ENCODE measurements at regions not wholly inside any gene's neighbourhood (a gene's known extent, or its start where the extent isn't known, plus 50 kb on each side); places are given as distances from the start of the nearest gene placed in this dataset.

- no peak overlapping the region for H3K27ac Mint-ChIP-seq (ENCODE audit: unreplicated experiment)
- H3K36me3 Mint-ChIP-seq (ENCODE audit: insufficient read depth, unreplicated experiment) = no peaks in the 10 kb centered on the region
- no peak overlapping the region for H3K4me3 Mint-ChIP-seq (ENCODE audit: low read depth, unreplicated experiment)
- intact Hi-C loops (cut with micrococcal nuclease; ENCODE audit: unreplicated experiment) = no loop called here
- no peak for TF ChIP-seq CTCF (IDR thresholded peaks at IDR 0.05; ENCODE audit: unreplicated experiment)
- no peaks in the 10 kb centered on the region for H3K9me3 Mint-ChIP-seq (ENCODE audit: low read depth, unreplicated experiment)
- peaks cover 93% of the 10 kb centered on the region for H3K27me3 Mint-ChIP-seq (ENCODE audit: unreplicated experiment)
- H3K4me1 Mint-ChIP-seq (ENCODE audit: low read depth, unreplicated experiment) = no peaks in the 10 kb centered on the region
- CTCF ChIA-PET = no interaction called here
- no TSS peak for BruUV-seq (replicated peaks)
- DNase-seq = no peak
Observed at GRCh38 chr15:69830430-69830829, 267.3 kb downstream of the TLE3 start.

GRCh38 chr15:69830876-69831275 lies 266.8 kb downstream of the TLE3 start:
- no peaks in the 10 kb centered on the region for H3K36me3 Mint-ChIP-seq (ENCODE audit: insufficient read depth, unreplicated experiment)
- H3K27ac Mint-ChIP-seq (ENCODE audit: unreplicated experiment) = no peak overlapping the region
- no TSS peak for BruUV-seq (replicated peaks)
- no peak overlapping the region for H3K4me3 Mint-ChIP-seq (ENCODE audit: low read depth, unreplicated experiment)
- no peaks in the 10 kb centered on the region for H3K4me1 Mint-ChIP-seq (ENCODE audit: low read depth, unreplicated experiment)
- H3K27me3 Mint-ChIP-seq (ENCODE audit: unreplicated experiment) = peaks cover 93% of the 10 kb centered on the region
- intact Hi-C loops (cut with micrococcal nuclease; ENCODE audit: unreplicated experiment) = no loop called here
- no peaks in the 10 kb centered on the region for H3K9me3 Mint-ChIP-seq (ENCODE audit: low read depth, unreplicated experiment)
- CTCF ChIA-PET = no interaction called here
- TF ChIP-seq CTCF (IDR thresholded peaks at IDR 0.05; ENCODE audit: unreplicated experiment) = no peak
- no peak for DNase-seq

GRCh38 chr15:69834267-69834666 lies 263.4 kb downstream of the TLE3 start:
- BruUV-seq (replicated peaks) = no TSS peak
- intact Hi-C loops (cut with micrococcal nuclease; ENCODE audit: unreplicated experiment) = no loop called here
- Mint-ChIP-seq H3K36me3 (ENCODE audit: insufficient read depth, unreplicated experiment) (no peaks in the 10 kb centered on the region), H3K9me3 (ENCODE audit: low read depth, unreplicated experiment) (no peaks in the 10 kb centered on the region), H3K4me1 (ENCODE audit: low read depth, unreplicated experiment) (peaks cover 8% of the 10 kb centered on the region), H3K4me3 (ENCODE audit: low read depth, unreplicated experiment) (no peak overlapping the region), H3K27ac (ENCODE audit: unreplicated experiment) (no peak overlapping the region), H3K27me3 (ENCODE audit: unreplicated experiment) (peaks cover 91% of the 10 kb centered on the region)
- CTCF ChIA-PET = interaction anchor here (0.7 kb wide), 1 partner anchor 225 kb away, joined by 3 read pairs; no protein-coding TSS in a partner anchor
- TF ChIP-seq CTCF (IDR thresholded peaks at IDR 0.05; ENCODE audit: unreplicated experiment) = no peak
- DNase-seq = no peak

GRCh38 chr15:69834761-69835160 lies 263.0 kb downstream of the TLE3 start:
- no peak overlapping the region for H3K4me3 Mint-ChIP-seq (ENCODE audit: low read depth, unreplicated experiment)
- no peak for DNase-seq
- peaks cover 9% of the 10 kb centered on the region for H3K4me1 Mint-ChIP-seq (ENCODE audit: low read depth, unreplicated experiment)
- BruUV-seq (replicated peaks) = no TSS peak
- H3K9me3 Mint-ChIP-seq (ENCODE audit: low read depth, unreplicated experiment) = no peaks in the 10 kb centered on the region
- intact Hi-C loops (cut with micrococcal nuclease; ENCODE audit: unreplicated experiment) = no loop called here
- H3K36me3 Mint-ChIP-seq (ENCODE audit: insufficient read depth, unreplicated experiment) = no peaks in the 10 kb centered on the region
- CTCF ChIA-PET = interaction anchor here (0.7 kb wide), 1 partner anchor 225 kb away, joined by 3 read pairs; no protein-coding TSS in a partner anchor
- TF ChIP-seq CTCF (IDR thresholded peaks at IDR 0.05; ENCODE audit: unreplicated experiment) = no peak
- no peak overlapping the region for H3K27ac Mint-ChIP-seq (ENCODE audit: unreplicated experiment)
- peaks cover 86% of the 10 kb centered on the region for H3K27me3 Mint-ChIP-seq (ENCODE audit: unreplicated experiment)

Data from Calu3 (cell line).